ENCODE measurements at regions not wholly inside any gene's neighbourhood (a gene's known extent, or its start where the extent isn't known, plus 50 kb on each side); places are given as distances from the start of the nearest gene placed in this dataset.

GRCh38 chr6:74768120-74768519 is 437.7 kb downstream of the COL12A1 start:
- DNase-seq (ENCODE audit: low read depth in 2 of 2): no peak

GRCh38 chr6:74765486-74765885 is 440.4 kb downstream of the COL12A1 start:
- DNase-seq (ENCODE audit: low read depth in 2 of 2): no peak

- no peak for DNase-seq (ENCODE audit: low read depth in 2 of 2)
These were observed 441.4 kb downstream of the COL12A1 start for GRCh38 chr6:74764486-74764885.

GRCh38 chr6:74762841-74763240 is 443.0 kb downstream of the COL12A1 start:
- no peak for DNase-seq (ENCODE audit: low read depth in 2 of 2)

GRCh38 chr6:74757813-74758212 is 448.0 kb downstream of the COL12A1 start:
- DNase-seq (ENCODE audit: low read depth in 2 of 2): no peak

GRCh38 chr6:74756923-74757322 is 448.9 kb downstream of the COL12A1 start:
- DNase-seq (ENCODE audit: low read depth in 2 of 2): no peak

- no peak for DNase-seq (ENCODE audit: low read depth in 2 of 2)
These were observed 450.1 kb downstream of the COL12A1 start for GRCh38 chr6:74755778-74756177.

- no peak for DNase-seq (ENCODE audit: low read depth in 2 of 2)
These were observed 450.7 kb downstream of the COL12A1 start for GRCh38 chr6:74755196-74755595.

GRCh38 chr6:74753883-74754600 is 451.8 kb downstream of the COL12A1 start:
- DNase-seq (ENCODE audit: low read depth in 2 of 2): no peak

- no peak for DNase-seq (ENCODE audit: low read depth in 2 of 2)
These were observed 453.6 kb downstream of the COL12A1 start for GRCh38 chr6:74752303-74752702.

GRCh38 chr6:74750826-74751225 is 455.0 kb downstream of the COL12A1 start:
- no peak for DNase-seq (ENCODE audit: low read depth in 2 of 2)

- DNase-seq (ENCODE audit: low read depth in 2 of 2): no peak
These were observed 456.4 kb downstream of the COL12A1 start for GRCh38 chr6:74749211-74750147.

- DNase-seq (ENCODE audit: low read depth in 2 of 2): no peak
These were observed 460.2 kb downstream of the COL12A1 start for GRCh38 chr6:74745670-74746069.

GRCh38 chr6:74742793-74743508 is 462.9 kb downstream of the COL12A1 start:
- DNase-seq (ENCODE audit: low read depth in 2 of 2): no peak

- DNase-seq (ENCODE audit: low read depth in 2 of 2): no peak
These were observed 464.2 kb downstream of the COL12A1 start for GRCh38 chr6:74741646-74742045.

- peak; percentile 93 to 94 for DNase-seq (ENCODE audit: low read depth in 2 of 2)
These were observed 470.5 kb downstream of the COL12A1 start for GRCh38 chr6:74735304-74735703.

- DNase-seq (ENCODE audit: low read depth in 2 of 2): no peak
These were observed 471.0 kb downstream of the COL12A1 start for GRCh38 chr6:74734901-74735300.

GRCh38 chr6:74733830-74734620 is 471.8 kb downstream of the COL12A1 start:
- no peak for DNase-seq (ENCODE audit: low read depth in 2 of 2)

GRCh38 chr6:74731931-74732330 is 473.9 kb downstream of the COL12A1 start:
- DNase-seq (ENCODE audit: low read depth in 2 of 2): peak; percentile 83 to 84

GRCh38 chr6:74731204-74731603 is 474.6 kb downstream of the COL12A1 start:
- no peak for DNase-seq (ENCODE audit: low read depth in 2 of 2)

GRCh38 chr6:74720923-74721322 is 484.9 kb downstream of the COL12A1 start:
- DNase-seq (ENCODE audit: low read depth in 2 of 2): no peak

Measured in fibroblast of skin of left quadriceps (primary cell).